COLO668 (cell line): ENCODE measurements at regions not wholly inside any gene's neighbourhood (a gene's known extent, or its start where the extent isn't known, plus 50 kb on each side); places are given as distances from the start of the nearest gene placed in this dataset.
"Not testable (repeated sequence)": the region's sequence is repeated elsewhere in the genome, so short reads cannot be mapped to it uniquely, and the experiment has no call there.

Experiments
- DNase-seq: peaks from one replicate; lab custom pipeline; 2025; ENCODE audit not compliant: unreplicated experiment; lab: John Stamatoyannopoulos, UW

DNA sequence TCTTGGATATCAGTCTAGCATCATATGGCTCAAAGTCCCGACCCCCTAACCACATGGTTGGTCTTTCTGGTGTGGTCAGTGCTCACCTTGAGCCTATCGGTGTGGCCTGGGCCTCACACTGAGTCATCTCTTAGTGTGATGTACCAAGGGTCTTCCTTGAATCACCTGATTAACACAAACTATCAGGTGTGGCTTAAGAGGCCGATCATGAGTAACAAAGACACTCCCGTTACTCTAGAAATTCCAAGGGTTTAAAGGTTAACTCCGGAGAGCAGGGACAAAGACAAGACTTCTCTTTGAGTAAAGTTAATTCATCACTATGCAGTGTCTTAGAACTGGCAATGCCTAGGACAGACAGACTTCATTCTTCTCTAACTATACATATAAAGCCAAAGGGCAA is 52.3 kb upstream of the ARMC3 start:
- no peak for DNase-seq

DNA sequence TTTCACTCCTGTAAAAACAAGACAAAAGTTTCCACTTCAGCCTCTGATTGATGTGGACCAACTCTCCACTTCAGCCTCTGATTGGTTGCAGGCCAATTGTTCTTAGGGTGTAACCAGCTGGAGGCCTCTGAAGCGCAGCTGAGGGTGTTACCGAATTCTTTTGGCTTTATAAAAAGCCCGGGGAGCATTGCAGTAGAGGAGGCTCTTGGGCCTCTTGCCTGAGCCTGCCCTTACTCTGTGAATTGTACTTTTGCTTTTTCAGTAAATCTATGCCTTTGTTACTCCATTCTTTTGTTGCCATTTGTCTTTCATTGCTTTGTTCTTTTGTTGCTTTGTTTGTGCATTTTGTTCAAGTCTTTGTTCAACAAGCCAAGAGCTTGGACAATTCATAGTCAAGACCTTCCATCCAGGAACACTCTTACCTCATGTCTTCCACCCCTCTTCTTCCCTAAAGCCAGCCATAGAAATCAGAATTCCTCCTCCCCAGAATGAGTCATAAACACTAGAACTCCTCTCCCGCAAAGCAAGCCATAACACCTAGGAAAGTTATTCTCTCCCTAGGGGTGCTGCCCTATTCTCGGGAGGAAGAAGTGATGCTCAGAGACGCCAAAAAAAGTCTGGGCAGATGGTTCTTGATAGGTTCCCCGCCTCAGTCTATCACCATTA is 53.5 kb upstream of the ARMC3 start:
- peak; percentile 50 for DNase-seq

DNA sequence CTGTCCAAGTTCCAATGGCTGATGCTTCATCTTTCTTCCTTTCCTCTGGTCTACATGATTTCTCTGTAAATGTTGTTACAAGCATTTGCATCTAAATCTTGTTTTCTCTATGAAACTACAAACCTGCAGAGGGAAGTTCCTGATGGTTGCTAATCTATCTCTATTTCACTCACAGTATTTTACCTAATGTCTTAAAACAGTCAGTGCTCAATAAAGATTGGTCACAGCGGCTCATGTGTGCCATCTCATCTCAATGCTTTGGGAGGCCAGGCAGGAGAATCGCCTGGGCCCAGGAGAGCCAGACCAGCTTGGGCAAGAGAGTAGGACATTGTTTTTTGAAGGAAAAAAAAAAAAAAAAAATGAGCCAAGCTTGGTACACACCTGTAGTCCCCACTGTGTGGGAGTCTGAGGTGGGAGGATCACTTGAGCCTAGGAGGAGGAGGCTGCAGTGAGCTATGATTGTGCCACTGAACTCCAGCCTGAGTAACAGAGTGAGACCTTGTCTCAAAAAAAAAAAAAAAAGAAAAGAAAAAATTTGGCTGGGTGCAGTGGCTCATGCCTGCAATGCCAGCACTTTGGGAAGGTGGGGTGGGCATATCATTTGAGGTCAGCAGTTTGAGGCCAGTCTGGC is 71.3 kb upstream of the ARMC3 start:
- DNase-seq: no peak

DNA sequence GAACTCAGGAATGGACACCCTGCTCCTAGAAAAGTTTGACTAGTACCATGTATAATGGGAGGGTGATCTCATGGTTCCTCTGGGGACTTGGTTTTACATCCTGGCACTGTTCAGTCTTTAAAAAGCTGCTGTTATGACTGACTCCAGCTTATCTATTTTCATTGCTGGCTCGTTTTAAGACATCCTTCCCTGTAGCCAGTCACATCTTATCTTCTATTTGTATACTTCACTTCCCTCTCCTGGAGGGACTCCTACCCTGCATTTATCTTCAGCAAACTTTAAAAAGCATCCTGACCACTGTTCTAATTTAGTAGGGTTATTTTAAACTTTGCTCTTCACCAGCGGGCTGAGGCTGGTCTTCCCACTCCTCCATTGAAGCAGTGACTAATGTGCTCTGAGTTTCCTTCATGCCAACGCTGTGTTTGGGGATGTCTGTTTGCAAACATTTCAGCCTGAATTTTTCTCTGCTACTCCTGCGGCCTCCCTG is 72.9 kb upstream of the ARMC3 start:
- no peak for DNase-seq

DNA sequence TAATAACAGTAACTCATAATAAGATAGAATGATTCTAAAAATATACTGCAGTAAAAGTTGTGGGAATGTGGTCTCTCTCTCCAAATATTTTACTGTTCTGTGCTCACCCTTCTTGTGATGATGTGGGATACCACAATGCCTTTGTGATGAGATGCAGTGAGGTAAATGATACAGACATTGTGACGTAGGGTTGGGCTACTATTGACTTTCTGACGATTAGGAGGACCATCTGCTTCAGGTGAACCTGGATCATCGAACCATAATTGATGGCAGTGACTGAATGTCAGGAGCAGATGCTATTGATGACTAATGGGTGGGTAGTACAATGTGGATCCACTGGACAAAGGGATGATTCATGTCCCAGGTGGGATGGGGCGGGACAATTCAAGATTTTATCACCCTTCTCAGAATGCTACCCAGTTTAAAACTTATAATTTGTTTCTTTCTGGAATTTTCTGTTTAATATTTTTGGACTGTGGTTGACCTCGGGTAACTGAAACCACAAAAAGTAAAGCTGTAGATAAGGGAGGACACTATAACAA is 73.9 kb upstream of the ARMC3 start:
- DNase-seq: no peak

DNA sequence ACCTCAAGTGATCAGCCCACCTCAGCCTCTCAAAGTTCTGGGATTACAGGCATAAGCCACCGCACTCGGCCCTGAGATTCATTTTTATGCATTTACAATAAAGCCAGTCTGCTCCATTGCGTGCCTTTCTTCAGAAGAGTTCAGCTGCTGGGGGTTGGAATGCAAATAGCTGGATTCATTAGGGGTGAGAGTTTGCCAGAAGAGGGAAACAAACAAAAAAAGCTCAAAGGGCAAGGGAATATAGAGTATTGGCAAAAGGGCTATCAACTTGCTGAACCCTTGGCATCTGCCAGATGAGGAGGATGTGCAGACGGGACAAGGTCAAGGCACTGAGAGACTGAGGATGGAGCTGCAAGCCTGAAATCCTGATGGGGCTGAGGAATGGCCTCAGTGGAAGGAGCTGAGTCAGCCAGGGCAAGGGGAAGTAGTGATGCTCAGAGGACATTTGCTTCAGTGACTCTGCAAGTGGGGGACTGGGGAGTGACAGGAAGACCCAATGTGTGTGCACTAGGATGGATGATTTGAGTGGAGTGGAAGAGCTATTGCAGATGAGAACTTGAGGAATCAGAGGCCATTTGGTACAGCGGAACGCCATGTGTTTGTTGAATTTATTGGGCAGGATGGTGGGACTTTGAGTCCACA is 75.0 kb upstream of the ARMC3 start:
- DNase-seq: no peak

DNA sequence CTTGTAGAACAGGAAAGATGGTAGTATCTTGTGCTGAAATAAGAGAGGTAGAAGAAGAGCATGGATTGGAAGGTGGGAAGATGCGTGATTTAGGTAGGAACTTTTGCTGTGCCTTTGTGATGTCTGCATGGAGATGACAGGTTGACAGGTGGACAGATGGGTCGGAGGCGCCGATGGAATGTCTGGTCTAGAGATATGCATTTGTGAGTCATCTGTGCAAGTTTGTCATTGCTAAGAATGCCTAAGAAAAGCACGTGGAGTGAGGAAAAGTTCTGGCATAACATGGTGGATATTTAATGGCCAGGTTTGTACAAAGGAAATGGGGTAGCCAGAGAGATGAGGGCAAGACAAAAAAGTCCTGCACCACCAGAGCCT is 76.0 kb upstream of the ARMC3 start:
- DNase-seq: no peak

DNA sequence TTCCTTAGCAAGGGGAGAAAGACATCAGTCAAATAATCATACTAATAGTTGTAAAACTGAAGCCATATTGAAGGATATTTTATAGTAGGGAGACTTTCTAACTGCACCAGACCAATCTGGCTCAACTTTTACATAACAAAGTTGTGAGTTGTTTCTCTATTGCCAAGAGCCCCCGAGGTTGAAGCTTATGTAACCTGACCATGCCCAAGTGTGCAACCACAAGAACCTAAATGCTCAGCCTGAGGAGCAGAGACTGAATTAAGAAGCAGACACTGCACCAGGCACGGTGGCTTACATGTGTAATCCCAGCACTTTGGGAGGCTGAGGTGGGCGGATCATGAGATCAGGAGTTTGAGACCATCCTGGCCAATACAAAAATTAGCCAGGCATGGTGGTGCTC is 77.3 kb upstream of the ARMC3 start:
- DNase-seq: no peak

DNA sequence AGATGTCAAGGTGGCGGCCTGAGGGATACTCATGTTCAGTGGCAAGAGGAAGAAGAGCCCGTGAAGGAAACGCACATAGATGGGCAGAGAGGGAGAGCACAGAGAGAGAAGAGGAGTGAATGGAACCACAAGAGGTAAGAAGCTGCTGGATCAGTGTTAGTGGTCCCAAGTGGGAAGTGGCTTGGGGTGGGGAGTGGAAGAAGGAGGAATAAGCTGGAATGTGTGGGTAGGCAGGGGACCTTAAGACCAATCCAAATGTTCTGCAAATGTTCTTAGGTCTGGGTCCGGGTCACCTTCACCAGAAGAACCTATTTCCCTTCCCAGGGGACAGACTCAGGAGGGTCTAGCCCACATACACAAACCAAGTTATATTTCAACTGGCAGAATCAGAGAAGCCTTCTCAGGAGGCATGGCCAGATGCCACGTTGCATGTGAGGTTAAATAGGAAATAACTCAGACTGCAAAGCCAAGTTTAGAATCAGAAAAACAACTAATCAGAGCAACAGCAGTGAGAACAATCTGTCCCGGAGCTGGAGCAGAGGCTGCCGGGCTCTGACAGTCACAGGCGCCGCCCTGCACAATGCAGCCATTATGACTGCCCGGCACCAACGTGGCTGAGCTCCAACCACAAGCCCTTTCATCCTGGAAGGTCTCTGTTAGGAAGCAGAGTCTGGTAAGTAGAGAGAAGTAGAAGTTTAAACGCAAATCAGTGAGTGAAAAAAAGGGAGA is 78.6 kb upstream of the ARMC3 start:
- DNase-seq: no peak

DNA sequence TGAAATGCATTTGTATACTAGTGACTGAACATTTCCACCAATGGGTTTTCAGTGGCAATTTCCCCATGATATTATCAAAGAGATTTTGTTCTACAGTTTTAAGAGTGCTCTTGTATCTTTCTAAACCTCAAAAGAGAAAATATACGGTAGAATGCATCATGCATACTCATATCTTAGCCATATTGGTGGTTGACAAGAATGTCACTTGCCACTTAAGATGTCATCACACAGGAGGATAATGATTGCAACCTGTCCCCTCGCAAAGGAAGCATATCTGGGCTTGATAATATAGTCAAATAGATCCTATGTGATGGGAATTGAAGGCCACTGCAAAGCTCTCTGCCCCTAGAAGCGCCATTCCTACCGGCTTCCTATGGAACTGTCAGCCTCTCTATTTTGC is 79.3 kb upstream of the ARMC3 start:
- no peak for DNase-seq

DNA sequence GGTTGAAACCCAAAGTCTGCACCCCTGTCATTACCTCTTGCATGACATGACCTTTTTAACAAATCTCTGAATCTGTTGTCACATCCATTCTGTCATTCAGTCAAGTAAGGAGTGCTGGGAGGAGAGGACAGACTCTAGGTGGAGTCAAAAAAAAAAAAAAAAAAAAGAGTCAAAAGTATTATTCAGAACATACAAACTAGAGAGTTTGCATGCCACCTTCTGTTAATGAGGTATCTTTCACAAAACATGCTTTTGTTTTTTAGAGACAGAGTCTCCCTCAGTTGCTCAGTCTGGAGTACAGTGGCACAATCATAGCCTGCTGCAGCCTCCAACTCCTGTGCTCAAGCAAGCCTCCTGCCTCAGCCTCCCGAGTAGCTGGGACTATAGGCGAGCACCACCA is 81.6 kb upstream of the ARMC3 start:
- no peak for DNase-seq

DNA sequence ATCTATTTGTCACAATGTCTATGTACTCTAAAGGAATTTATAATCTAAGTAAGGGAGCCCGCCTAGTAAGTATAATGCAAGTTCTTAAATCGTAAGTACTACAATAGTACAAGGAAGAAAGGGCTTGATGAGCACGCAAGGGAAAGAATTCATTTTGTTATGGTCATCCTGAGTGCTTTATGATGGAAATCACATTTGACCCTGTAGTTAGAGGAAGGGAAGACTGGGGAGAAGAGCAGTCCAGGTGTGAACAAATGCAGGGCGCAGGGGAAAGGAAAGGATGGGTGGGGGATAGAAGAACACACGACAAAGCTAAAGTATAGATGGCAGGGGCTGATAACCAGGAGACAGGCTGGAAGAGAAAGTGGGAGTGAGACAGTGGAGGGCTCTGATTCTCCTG is 88.2 kb upstream of the ARMC3 start:
- DNase-seq: no peak

DNA sequence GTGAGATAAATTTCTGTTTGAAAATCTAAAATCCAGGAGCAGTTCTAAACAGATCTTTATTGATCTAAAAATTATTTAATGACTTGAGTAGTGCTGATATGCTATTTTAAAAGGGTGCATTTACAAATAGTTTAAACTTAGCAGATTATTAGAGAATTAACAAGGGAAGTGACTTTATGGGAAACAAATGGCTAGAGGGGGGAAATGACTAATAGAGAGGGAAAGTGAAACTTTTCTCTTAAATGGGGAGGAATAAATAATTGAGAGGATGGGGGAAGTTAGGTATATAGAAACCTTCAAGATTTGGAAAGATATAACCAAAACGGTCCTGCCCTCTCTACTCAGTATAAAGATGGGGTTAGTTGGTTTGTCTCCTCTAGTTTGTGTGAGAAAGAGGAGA is 90.1 kb upstream of the ARMC3 start:
- DNase-seq: no peak

DNA sequence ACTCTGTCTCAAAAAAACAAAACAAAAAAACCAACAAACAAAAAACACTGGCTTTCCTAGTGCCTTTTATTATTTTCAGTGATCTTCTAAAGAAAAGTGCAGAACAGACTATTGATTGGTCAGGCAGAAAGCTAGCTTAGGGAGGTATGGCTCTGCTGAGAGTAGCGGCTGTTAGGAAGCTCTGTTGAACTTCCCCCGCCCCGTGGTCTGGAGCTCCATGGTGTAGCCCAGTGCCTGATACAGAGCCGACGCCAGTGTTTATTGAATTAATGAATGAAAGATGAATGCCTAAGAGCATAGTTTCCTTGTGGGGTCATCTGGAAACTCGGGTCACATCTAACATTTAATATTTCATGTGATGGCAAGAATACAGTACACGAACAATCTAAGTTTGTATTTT is 90.5 kb upstream of the ARMC3 start:
- no peak for DNase-seq

DNA sequence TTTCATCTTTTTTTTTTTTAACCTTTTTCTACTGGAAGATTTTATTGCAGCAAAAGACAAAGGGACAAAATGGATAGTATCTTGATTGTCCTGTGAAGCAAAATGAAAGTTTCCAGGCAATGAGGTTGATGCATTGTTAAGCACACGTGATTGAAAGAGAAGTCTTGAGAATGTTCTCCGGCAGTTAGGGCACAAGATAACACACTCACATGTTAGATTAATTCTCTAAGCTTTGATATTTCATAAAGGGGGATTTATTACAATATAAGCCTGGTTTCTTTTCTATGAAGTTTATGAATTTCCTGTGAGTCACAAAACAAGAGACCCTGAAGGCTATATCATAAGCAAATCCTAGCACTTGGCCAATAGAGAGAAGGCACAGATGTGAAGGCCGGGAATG is 93.4 kb upstream of the ARMC3 start:
- DNase-seq: no peak

DNA sequence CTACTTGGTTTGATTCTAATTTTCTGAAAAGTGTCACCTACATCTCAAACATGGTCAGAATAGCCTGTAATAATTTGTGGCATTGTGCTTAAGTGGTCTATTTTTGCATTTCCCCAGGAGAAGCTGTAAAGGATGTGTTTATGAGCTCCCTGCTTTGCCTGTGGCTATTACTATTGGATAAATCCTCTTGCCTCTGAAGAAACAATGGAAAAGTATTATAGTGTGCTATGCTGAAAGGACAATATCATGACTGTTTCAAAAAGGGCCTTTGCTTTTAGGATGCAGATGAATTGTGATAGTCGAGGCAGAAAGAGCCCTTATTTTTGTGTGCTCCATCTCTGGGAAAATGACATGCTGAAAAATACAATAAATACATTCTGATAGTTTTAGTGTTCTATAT is 94.1 kb upstream of the ARMC3 start:
- DNase-seq: no peak

DNA sequence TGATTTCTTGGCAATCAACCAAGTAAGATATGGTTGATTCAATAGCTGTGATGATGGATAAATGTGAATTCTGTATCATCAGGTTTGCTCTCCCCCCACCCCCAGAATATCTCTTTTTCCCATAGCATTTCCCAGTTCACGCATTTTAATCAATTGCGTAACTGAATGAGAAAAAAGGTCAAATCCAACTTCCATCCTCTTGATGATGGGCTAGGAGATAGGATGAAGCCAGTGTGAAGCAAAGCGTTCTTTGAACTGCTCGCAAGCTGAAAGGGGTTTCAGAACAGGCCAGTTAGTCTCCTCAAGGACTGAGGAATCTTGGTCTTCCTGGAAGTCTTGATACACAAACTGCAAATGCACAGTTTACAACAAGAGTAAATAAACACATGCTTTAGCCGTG is 94.5 kb upstream of the ARMC3 start:
- DNase-seq: no peak

DNA sequence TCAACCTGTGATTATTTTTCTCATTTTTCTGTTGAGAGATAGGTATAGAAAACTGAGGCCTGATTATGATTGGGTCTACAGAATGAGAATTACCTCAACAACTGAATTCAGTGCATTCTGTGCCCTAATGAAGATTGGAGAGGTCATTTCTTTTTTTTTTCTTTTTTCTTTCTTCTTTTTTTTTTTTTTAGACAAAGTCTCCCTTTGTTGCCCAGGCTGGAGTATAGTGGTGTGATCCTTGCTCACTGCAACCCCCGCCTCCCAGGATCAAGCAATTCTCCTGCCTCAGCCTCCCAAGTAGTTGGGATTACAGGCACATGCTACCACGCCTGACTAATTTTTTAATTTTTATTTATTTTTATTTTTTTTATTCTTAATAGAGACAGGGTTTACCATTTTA is 95.0 kb upstream of the ARMC3 start:
- DNase-seq: no peak

DNA sequence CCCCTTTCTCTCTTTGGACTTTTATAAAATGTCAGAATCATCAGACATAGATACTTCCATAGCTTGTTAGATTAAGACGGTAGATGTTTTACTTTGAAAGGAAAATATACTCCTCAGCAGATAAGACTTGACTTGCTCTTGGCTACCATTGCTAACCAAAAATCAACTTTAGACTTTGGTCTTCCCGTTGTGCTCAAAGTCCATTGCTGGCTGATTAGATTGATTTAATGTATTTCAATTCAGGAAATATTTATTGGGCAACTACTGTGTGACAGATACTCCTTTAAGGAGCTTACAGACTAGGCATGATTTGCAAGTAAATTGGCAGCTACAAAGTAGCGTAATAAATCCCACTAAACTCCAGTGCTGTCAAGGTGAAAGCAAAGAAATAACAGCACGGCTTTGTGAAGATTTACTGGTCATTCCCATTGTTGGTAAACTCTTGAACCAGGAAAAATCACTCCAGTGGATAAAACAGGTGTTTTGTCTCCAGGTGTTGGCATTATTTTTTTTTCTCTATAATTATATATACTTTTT is 95.7 kb upstream of the ARMC3 start:
- DNase-seq: no peak

DNA sequence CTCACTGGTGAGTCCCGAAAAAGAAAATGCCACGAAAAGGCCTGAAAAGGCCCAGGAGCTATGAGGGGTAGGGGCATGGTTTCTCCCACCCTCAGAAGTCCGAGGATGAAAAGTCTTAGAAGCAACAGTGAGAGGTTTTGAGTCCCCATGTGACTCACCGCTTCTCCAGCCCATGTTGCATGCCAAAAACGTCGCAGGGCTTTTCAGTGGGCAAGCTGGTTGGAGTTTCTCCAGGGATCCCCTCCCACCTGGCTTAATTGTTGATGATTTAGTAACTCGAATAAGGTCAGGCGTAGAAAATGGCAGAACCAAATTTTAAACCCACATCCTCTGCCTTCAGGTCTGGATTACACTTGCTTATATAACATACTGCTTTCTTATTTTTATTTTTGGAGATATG is 96.3 kb upstream of the ARMC3 start:
- no peak for DNase-seq

DNA sequence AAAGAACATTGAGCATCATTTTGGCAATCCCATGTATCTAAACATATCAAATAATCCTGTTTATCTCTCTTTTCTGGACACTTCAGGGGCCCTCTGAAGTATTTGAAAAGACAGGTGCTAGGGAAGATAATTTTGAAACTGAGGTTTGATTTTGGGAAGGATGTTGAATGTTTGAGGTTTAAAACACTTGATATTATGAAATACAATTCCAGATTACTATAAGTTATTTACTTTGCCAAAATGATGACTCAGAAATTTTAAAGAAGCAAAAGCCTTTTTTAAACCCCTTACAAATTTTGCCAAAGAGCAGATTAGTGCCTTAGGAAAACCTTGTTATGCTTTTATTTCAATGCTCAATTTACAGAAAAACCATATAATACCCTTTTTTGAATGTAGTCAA is 99.1 kb upstream of the ARMC3 start:
- DNase-seq: not testable (repeated sequence)
